ENCODE measurements at regions not wholly inside any gene's neighbourhood (a gene's known extent, or its start where the extent isn't known, plus 50 kb on each side); places are given as distances from the start of the nearest gene placed in this dataset.

- POLR2A ChIA-PET: no interaction called here
- Mint-ChIP-seq H3K9me3 (ENCODE audit: low read depth) (no peaks in the 10 kb centered on the region), H3K4me1 (no peaks in the 10 kb centered on the region), H3K4me3 (no peak overlapping the region), H3K27ac (no peak overlapping the region), H3K27me3 (no peaks in the 10 kb centered on the region), H3K36me3 (ENCODE audit: low read depth) (no peaks in the 10 kb centered on the region)
- intact Hi-C loops (cut with DNase I, micrococcal nuclease): no loop called here
- CTCF ChIA-PET: no interaction called here
- no peak for ATAC-seq
- DNase-seq: no peak
These were observed 116.2 kb downstream of the DISP1 start for GRCh38 chr1:222931023-222931422.

- H3K36me3 Mint-ChIP-seq (ENCODE audit: low read depth): no peaks in the 10 kb centered on the region
- no peaks in the 10 kb centered on the region for H3K4me1 Mint-ChIP-seq
- DNase-seq (no peak), ATAC-seq (no peak)
- CTCF ChIA-PET: no interaction called here
- no peaks in the 10 kb centered on the region for H3K9me3 Mint-ChIP-seq (ENCODE audit: low read depth)
- no peak overlapping the region for H3K4me3 Mint-ChIP-seq
- POLR2A ChIA-PET: no interaction called here
- no peak overlapping the region for H3K27ac Mint-ChIP-seq
- no peaks in the 10 kb centered on the region for H3K27me3 Mint-ChIP-seq
- intact Hi-C loops (cut with DNase I, micrococcal nuclease): no loop called here
These were observed 118.4 kb downstream of the DISP1 start for GRCh38 chr1:222933273-222933672.

- H3K36me3 Mint-ChIP-seq (ENCODE audit: low read depth): no peaks in the 10 kb centered on the region
- H3K27ac Mint-ChIP-seq: no peak overlapping the region
- intact Hi-C loops (cut with DNase I, micrococcal nuclease): no loop called here
- no peaks in the 10 kb centered on the region for H3K27me3 Mint-ChIP-seq
- H3K4me3 Mint-ChIP-seq: no peak overlapping the region
- ATAC-seq (no peak), DNase-seq (no peak)
- ChIA-PET POLR2A (no interaction called here), CTCF (no interaction called here)
- no peaks in the 10 kb centered on the region for H3K9me3 Mint-ChIP-seq (ENCODE audit: low read depth)
- no peaks in the 10 kb centered on the region for H3K4me1 Mint-ChIP-seq
These were observed 120.5 kb downstream of the DISP1 start for GRCh38 chr1:222935239-222935900.

GRCh38 chr1:222936042-222936441 lies 121.2 kb downstream of the DISP1 start:
- H3K27ac Mint-ChIP-seq: no peak overlapping the region
- H3K4me3 Mint-ChIP-seq: no peak overlapping the region
- no peaks in the 10 kb centered on the region for H3K9me3 Mint-ChIP-seq (ENCODE audit: low read depth)
- DNase-seq (no peak), ATAC-seq (no peak)
- H3K36me3 Mint-ChIP-seq (ENCODE audit: low read depth): no peaks in the 10 kb centered on the region
- no peaks in the 10 kb centered on the region for H3K27me3 Mint-ChIP-seq
- H3K4me1 Mint-ChIP-seq: no peaks in the 10 kb centered on the region
- POLR2A ChIA-PET: no interaction called here
- CTCF ChIA-PET: no interaction called here
- intact Hi-C loops (cut with DNase I, micrococcal nuclease): no loop called here

- H3K4me1 Mint-ChIP-seq: no peaks in the 10 kb centered on the region
- H3K36me3 Mint-ChIP-seq (ENCODE audit: low read depth): peaks cover 2% of the 10 kb centered on the region
- H3K9me3 Mint-ChIP-seq (ENCODE audit: low read depth): no peaks in the 10 kb centered on the region
- no peak overlapping the region for H3K27ac Mint-ChIP-seq
- POLR2A ChIA-PET: no interaction called here
- intact Hi-C loops (cut with DNase I, micrococcal nuclease): no loop called here
- DNase-seq: no peak
- CTCF ChIA-PET: interaction anchor here (0.6 kb wide), 1 partner anchor 1232 kb away, joined by 3 read pairs; no protein-coding TSS in a partner anchor
- no peak overlapping the region for H3K4me3 Mint-ChIP-seq
- ATAC-seq: no peak
- no peaks in the 10 kb centered on the region for H3K27me3 Mint-ChIP-seq
These were observed 124.1 kb downstream of the DISP1 start for GRCh38 chr1:222938986-222939385.

- ChIA-PET CTCF (no interaction called here), POLR2A (no interaction called here)
- H3K9me3 Mint-ChIP-seq (ENCODE audit: low read depth): no peaks in the 10 kb centered on the region
These were observed 125.3 kb downstream of the DISP1 start for GRCh38 chr1:222940095-222940494.

GRCh38 chr1:222940906-222941305 lies 126.1 kb downstream of the DISP1 start:
- no peak overlapping the region for H3K4me3 Mint-ChIP-seq
- no peak overlapping the region for H3K27ac Mint-ChIP-seq
- no peak for DNase-seq
- no peaks in the 10 kb centered on the region for H3K27me3 Mint-ChIP-seq
- no peaks in the 10 kb centered on the region for H3K4me1 Mint-ChIP-seq
- CTCF ChIA-PET: interaction anchor here (0.6 kb wide), 1 partner anchor 90 kb away, joined by 3 read pairs; no protein-coding TSS in a partner anchor
- POLR2A ChIA-PET: no interaction called here
- intact Hi-C loops (cut with DNase I, micrococcal nuclease): no loop called here
- peaks cover 2% of the 10 kb centered on the region for H3K36me3 Mint-ChIP-seq (ENCODE audit: low read depth)
- H3K9me3 Mint-ChIP-seq (ENCODE audit: low read depth): no peaks in the 10 kb centered on the region
- no peak for ATAC-seq

More at GRCh38 chr1:222940095-222940494, 125.3 kb downstream of the DISP1 start:
- Mint-ChIP-seq H3K27ac (no peak overlapping the region), H3K27me3 (no peaks in the 10 kb centered on the region), H3K36me3 (ENCODE audit: low read depth) (peaks cover 2% of the 10 kb centered on the region), H3K4me3 (no peak overlapping the region), H3K4me1 (no peaks in the 10 kb centered on the region)
- intact Hi-C loops (cut with DNase I, micrococcal nuclease): no loop called here
- ATAC-seq: no peak
- DNase-seq: no peak

- Mint-ChIP-seq H3K27ac (no peak overlapping the region), H3K4me3 (no peak overlapping the region), H3K27me3 (no peaks in the 10 kb centered on the region), H3K4me1 (no peaks in the 10 kb centered on the region), H3K36me3 (ENCODE audit: low read depth) (peaks cover 2% of the 10 kb centered on the region), H3K9me3 (ENCODE audit: low read depth) (no peaks in the 10 kb centered on the region)
- intact Hi-C loops (cut with DNase I, micrococcal nuclease): no loop called here
- no peak for ATAC-seq
- DNase-seq: no peak
- ChIA-PET POLR2A (no interaction called here), CTCF (no interaction called here)
These were observed 126.6 kb downstream of the DISP1 start for GRCh38 chr1:222941425-222941824.

GRCh38 chr1:222946436-222946835 lies 131.6 kb downstream of the DISP1 start:
- no peak overlapping the region for H3K4me3 Mint-ChIP-seq
- no peaks in the 10 kb centered on the region for H3K27me3 Mint-ChIP-seq
- intact Hi-C loops (cut with DNase I, micrococcal nuclease): no loop called here
- H3K27ac Mint-ChIP-seq: no peak overlapping the region
- no peak for DNase-seq
- no peaks in the 10 kb centered on the region for H3K4me1 Mint-ChIP-seq
- ATAC-seq: no peak
- peaks cover 2% of the 10 kb centered on the region for H3K36me3 Mint-ChIP-seq (ENCODE audit: low read depth)
- CTCF ChIA-PET: no interaction called here
- H3K9me3 Mint-ChIP-seq (ENCODE audit: low read depth): no peaks in the 10 kb centered on the region
- POLR2A ChIA-PET: no interaction called here

GRCh38 chr1:222948079-222948478 lies 133.2 kb downstream of the DISP1 start:
- no peaks in the 10 kb centered on the region for H3K27me3 Mint-ChIP-seq
- POLR2A ChIA-PET: no interaction called here
- intact Hi-C loops (cut with DNase I, micrococcal nuclease): no loop called here
- no peaks in the 10 kb centered on the region for H3K36me3 Mint-ChIP-seq (ENCODE audit: low read depth)
- DNase-seq (no peak), ATAC-seq (peak; percentile 26)
- CTCF ChIA-PET: no interaction called here
- no peak overlapping the region for H3K27ac Mint-ChIP-seq
- no peak overlapping the region for H3K4me3 Mint-ChIP-seq
- H3K9me3 Mint-ChIP-seq (ENCODE audit: low read depth): no peaks in the 10 kb centered on the region
- H3K4me1 Mint-ChIP-seq: no peaks in the 10 kb centered on the region

GRCh38 chr1:222950892-222951291 lies 136.1 kb downstream of the DISP1 start:
- Mint-ChIP-seq H3K36me3 (ENCODE audit: low read depth) (no peaks in the 10 kb centered on the region), H3K27me3 (no peaks in the 10 kb centered on the region), H3K27ac (no peak overlapping the region), H3K4me3 (no peak overlapping the region), H3K9me3 (ENCODE audit: low read depth) (no peaks in the 10 kb centered on the region), H3K4me1 (no peaks in the 10 kb centered on the region)
- ATAC-seq: no peak
- ChIA-PET POLR2A (no interaction called here), CTCF (interaction anchor here (0.7 to 1.1 kb wide), 2 partner anchors 13 to 158 kb away, joined by 3 read pairs; no protein-coding TSS in a partner anchor)
- intact Hi-C loops (cut with DNase I, micrococcal nuclease): no loop called here
- no peak for DNase-seq

GRCh38 chr1:222953585-222953984 lies 138.7 kb downstream of the DISP1 start:
- H3K9me3 Mint-ChIP-seq (ENCODE audit: low read depth): no peaks in the 10 kb centered on the region
- DNase-seq: no peak
- H3K4me3 Mint-ChIP-seq: no peak overlapping the region
- no peak overlapping the region for H3K27ac Mint-ChIP-seq
- no peaks in the 10 kb centered on the region for H3K36me3 Mint-ChIP-seq (ENCODE audit: low read depth)
- CTCF ChIA-PET: no interaction called here
- H3K4me1 Mint-ChIP-seq: no peaks in the 10 kb centered on the region
- ATAC-seq: no peak
- intact Hi-C loops (cut with DNase I, micrococcal nuclease): no loop called here
- H3K27me3 Mint-ChIP-seq: no peaks in the 10 kb centered on the region
- POLR2A ChIA-PET: no interaction called here

- ATAC-seq (no peak), DNase-seq (no peak)
- Mint-ChIP-seq H3K4me3 (no peak overlapping the region), H3K27me3 (no peaks in the 10 kb centered on the region), H3K27ac (no peak overlapping the region), H3K4me1 (no peaks in the 10 kb centered on the region), H3K9me3 (ENCODE audit: low read depth) (peaks cover 5% of the 10 kb centered on the region), H3K36me3 (ENCODE audit: low read depth) (no peaks in the 10 kb centered on the region)
- ChIA-PET CTCF (no interaction called here), POLR2A (no interaction called here)
- intact Hi-C loops (cut with DNase I, micrococcal nuclease): no loop called here
These were observed 141.1 kb downstream of the DISP1 start for GRCh38 chr1:222955964-222956363.
